ENCODE measurements at regions not wholly inside any gene's neighbourhood (a gene's known extent, or its start where the extent isn't known, plus 50 kb on each side); places are given as distances from the start of the nearest gene placed in this dataset.
A peak's percentile ranks its signal among the peaks of the same experiment; 100 is the strongest.
"Not testable (repeated sequence)": the region's sequence is repeated elsewhere in the genome, so short reads cannot be mapped to it uniquely, and the experiment has no call there.

DNA sequence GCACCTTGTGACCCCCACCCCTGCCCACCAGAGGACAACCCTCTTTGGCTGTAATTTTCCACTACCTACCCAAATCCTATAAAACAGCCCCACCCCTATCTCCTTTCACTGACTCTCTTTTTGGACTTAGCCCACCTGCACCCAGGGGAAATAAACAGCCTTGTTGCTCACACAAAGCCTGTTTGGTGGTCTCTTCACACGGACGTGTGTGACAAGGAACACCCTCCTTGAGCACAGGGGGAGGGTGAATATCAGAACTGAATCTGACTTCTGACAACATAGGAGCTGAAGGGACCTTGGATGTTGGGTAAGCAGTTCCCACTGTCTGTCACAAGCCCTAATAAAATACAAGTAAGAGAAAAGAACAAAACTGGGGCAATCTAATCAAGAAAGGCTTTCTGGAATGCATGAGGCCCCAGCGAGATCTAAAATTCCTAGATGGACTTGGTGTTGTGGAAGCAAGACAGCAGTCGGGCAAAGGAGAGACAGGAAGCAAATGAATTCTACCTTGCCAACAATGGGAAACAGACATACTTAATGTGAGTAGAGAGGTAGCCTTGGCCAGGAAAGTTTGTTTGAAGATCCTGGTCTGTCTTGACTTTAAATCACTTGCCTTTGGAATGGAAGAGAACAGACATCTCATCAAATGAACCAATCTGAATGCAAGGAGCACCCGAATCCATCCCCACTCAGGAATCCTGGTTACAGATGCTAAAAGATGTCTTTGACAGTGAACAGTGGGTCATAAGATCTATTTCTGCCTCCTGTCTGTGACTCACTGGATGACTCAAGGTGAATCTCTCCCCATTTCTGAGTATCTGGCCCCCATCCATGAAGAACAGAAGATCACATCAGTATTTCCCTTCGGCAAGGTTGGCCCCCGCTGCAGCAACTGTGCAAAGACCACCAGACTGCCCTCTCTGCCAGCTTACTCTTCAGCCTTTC, 53.3 kb downstream of the OLFML3 start:
- Histone ChIP-seq H3K27me3 (no peaks in the 10 kb centered on the region), H3K36me3 (no peaks in the 10 kb centered on the region), H3K4me3 (no peak overlapping the region), H3K9me3 (no peaks in the 10 kb centered on the region), H3K27ac (no peak overlapping the region), H3K4me1 (no peaks in the 10 kb centered on the region)
- TF ChIP-seq, protein P1, sequence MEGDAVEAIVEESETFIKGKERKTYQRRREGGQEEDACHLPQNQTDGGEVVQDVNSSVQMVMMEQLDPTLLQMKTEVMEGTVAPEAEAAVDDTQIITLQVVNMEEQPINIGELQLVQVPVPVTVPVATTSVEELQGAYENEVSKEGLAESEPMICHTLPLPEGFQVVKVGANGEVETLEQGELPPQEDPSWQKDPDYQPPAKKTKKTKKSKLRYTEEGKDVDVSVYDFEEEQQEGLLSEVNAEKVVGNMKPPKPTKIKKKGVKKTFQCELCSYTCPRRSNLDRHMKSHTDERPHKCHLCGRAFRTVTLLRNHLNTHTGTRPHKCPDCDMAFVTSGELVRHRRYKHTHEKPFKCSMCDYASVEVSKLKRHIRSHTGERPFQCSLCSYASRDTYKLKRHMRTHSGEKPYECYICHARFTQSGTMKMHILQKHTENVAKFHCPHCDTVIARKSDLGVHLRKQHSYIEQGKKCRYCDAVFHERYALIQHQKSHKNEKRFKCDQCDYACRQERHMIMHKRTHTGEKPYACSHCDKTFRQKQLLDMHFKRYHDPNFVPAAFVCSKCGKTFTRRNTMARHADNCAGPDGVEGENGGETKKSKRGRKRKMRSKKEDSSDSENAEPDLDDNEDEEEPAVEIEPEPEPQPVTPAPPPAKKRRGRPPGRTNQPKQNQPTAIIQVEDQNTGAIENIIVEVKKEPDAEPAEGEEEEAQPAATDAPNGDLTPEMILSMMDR (IDR thresholded peaks at IDR 0.05): no peak
- DNase-seq (ENCODE audit: low spot score in 2 of 2): no peak
- intact Hi-C loops (cut with DNase I): no loop called here

DNA sequence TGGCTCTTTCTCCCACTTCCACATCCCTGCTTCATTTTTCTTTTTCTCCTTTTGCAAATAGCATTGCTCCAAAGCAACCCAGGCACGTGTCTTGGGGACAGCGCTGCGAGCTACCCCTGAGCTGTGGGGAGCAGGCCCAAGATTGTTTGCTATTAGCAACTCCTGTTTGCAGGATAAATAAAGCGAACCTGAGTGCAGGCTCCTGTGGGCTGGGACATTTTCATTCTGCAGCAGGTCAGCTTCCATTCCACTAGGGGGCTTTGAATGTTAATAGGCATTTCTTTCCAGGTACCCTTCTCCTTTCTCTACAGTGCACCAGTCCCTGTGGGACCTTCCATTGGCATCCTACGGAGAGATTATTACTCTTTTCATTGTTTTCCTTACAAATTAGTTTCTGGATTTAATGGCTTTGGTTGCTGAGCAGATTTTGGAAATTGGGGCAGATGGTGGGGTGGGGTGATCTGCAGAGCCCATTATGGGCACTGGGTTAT, 54.0 kb downstream of the OLFML3 start:
- Histone ChIP-seq H3K4me3 (no peak overlapping the region), H3K36me3 (no peaks in the 10 kb centered on the region), H3K9me3 (no peaks in the 10 kb centered on the region), H3K27ac (no peak overlapping the region), H3K27me3 (no peaks in the 10 kb centered on the region), H3K4me1 (no peaks in the 10 kb centered on the region)
- intact Hi-C loops (cut with DNase I): no loop called here
- DNase-seq (ENCODE audit: low spot score in 2 of 2): no peak
- TF ChIP-seq, protein P1 (IDR thresholded peaks at IDR 0.05): peak in 1 of 3 experiments; percentile 26

GRCh38 chr1:114033961-114034360, 54.7 kb downstream of the OLFML3 start:
- Histone ChIP-seq H3K9me3 (no peaks in the 10 kb centered on the region), H3K27me3 (no peaks in the 10 kb centered on the region), H3K36me3 (no peaks in the 10 kb centered on the region), H3K27ac (no peak overlapping the region), H3K4me1 (no peaks in the 10 kb centered on the region), H3K4me3 (no peak overlapping the region)
- intact Hi-C loops (cut with DNase I): no loop called here
- TF ChIP-seq, protein P1 (IDR thresholded peaks at IDR 0.05): no peak
- no peak for DNase-seq (ENCODE audit: low spot score in 2 of 2)

DNA sequence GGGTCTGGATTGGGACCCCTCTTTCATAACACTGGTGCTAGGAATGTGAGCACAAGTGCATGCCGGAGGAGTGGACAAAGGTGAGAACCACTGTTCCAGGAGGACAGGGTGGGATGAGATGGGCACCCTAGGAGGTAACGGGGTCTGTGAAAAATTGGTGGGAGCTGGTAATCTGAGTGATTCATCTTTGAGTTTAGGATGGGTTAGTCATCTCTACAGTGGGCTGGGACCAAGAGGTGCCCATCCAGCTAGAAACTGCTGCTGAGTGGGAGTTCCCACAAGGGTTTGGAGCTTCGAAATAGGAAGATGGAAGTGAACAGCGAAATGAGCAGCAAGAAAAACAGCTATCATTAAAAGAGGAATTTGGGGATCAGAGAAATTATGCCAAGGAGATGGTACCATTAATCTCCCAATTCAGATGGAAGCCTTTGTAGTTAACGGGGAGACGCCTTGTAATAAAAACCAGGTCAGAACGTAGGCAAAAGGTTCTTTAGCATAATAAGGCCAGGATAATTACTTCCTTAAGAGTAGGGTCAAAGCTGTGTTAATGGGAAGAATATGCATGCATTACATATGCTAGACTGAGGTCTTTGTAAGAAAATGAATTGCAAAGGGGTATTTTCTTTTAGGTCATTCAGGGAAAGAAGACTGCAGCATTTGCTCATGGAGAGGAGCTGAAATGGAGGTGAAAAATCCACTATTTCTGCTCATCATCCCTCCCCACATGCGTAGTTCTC, 55.5 kb downstream of the OLFML3 start:
- Histone ChIP-seq H3K27me3 (no peaks in the 10 kb centered on the region), H3K27ac (no peak overlapping the region), H3K9me3 (no peaks in the 10 kb centered on the region), H3K4me3 (no peak overlapping the region), H3K36me3 (no peaks in the 10 kb centered on the region), H3K4me1 (no peaks in the 10 kb centered on the region)
- TF ChIP-seq, protein P1 (IDR thresholded peaks at IDR 0.05): no peak
- intact Hi-C loops (cut with DNase I): no loop called here
- DNase-seq (ENCODE audit: low spot score in 2 of 2): peak in 1 of 2 donors; percentile 27

DNA sequence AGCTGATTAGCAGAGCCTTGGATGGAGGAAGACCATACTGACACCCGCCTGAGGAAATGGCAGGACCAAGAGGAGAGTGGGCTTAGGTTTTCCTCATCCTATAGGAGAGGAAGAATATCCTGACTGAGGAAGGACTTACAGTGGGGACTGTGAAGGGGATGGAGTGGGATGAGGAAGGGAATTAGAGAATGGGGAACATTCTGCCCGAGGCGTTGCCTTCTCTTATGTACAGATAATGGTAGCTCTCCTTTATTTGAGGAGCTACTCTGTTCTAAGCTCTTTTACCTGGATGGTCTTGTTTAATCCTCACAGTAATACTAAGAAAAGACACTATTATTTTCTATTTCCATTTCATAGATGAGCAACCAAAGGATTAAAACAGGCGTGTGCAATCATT, 56.0 kb downstream of the OLFML3 start:
- Histone ChIP-seq H3K27me3 (no peaks in the 10 kb centered on the region), H3K27ac (no peak overlapping the region), H3K9me3 (no peaks in the 10 kb centered on the region), H3K4me3 (no peak overlapping the region), H3K36me3 (no peaks in the 10 kb centered on the region), H3K4me1 (no peaks in the 10 kb centered on the region)
- no peak for DNase-seq (ENCODE audit: low spot score in 2 of 2)
- TF ChIP-seq, protein P1 (IDR thresholded peaks at IDR 0.05): no peak
- intact Hi-C loops (cut with DNase I): no loop called here

DNA sequence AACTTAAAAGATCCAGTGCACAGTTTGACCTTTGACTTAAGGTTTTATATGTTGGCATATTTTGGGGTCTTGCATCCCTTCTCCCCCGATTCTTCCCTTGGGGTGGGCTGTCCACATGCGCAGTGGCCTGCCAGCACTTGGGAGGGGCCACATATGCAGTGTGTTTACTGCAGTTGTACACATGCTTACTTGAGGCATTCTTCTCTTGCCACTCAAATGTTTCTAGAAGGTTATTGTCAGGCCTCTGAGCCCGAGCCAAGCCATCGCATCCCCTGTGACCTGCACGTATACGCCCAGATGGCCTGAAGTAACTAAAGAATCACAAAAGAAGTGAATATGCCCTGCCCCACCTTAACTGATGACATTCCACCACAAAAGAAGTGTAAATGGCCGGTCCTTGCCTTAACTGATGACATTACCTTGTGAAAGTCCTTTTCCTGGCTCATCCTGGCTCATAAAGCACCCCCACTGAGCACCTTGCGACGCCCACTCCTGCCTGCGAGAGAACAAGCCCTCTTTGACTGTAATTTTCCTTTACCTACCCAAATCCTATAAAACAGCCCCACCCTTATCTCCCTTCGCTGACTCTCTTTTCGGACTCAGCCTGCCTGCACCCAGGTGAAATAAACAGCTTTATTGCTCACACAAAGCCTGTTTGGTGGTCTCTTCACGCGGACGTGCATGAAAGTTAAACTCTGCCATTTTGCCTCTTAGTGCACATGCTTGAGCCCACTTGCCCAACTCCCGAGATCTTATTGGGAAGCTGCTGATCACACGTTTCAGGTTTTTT, 57.8 kb downstream of the OLFML3 start:
- H3K4me3 ChIP-seq; H3K36me3 ChIP-seq; H3K27ac ChIP-seq; H3K27me3 ChIP-seq; H3K4me1 ChIP-seq; H3K9me3 ChIP-seq; intact Hi-C loops (cut with DNase I): not testable (repeated sequence)
- peak in 1 of 2 donors; percentile 31 for DNase-seq (ENCODE audit: low spot score in 2 of 2)

Data from ascending aorta (tissue), 2 donors.